Hippocampal formation (tissue), 2 donors: ENCODE measurements at regions not wholly inside any gene's neighbourhood (a gene's known extent, or its start where the extent isn't known, plus 50 kb on each side); places are given as distances from the start of the nearest gene placed in this dataset.
A peak's percentile ranks its signal among the peaks of the same experiment; 100 is the strongest.

Source experiments
- DNase-seq, 2 donors: peaks; one replicate each; lab custom pipeline; 2025; lab: John Stamatoyannopoulos, UW

DNA sequence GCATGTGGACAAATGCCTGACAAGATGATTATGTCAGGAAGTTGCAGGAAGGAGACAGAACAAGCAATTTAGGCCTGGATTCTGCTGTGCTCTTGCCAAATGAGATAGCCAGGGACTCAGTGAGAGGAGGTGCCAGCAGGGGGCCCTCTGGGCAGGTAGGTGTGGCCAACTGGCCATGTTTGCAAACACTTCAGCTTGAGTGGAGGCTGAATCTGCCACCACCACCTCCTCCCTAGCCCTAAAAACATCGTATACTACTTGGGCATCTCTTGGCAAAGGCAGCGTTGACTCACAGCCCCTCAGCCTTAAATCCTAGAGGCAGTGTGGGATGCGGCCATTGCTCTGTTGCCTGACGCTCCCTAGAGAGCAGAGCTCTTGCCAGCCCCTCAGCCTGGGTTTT lies 95.1 kb upstream of the PLET1 start:
- DNase-seq = no peak

DNA sequence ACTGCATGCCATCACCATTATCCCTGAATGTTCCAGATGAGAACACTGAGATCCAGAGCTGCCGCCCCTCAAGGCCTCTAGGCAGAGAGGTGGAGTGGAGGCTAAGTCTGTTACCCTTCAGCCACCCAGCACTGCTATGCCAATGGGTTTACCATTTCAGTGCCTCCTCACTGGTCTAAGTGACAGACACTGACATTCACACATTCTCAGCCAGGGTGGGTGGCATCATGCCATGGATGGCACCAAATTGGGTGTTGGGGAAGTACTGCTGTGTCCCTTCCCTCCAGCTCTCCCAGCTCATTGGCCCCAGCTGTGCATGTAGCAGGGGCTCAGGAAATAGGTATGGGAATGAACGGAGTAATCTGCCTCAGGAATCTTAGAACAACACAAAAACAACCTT lies 96.8 kb upstream of the PLET1 start:
- no peak for DNase-seq

DNA sequence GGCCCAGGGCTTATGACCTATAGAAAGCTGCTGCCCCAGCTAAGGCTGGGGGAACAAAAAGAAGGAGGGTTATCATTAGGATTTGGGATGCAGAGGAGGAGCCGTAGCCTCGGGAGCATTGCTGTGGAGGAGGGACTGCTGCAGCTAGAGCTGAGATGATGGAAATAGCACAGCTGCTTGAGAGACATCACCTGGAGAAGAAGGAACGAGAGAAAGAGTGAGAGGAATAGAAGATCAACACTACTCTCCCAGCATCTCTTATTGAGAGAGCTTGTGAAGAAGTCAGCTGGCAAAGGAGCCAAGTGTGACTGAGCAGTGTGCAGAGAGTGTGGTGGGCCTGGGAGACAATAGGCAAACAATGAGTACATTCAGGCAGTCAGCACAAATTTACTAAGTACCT lies 100.7 kb upstream of the PLET1 start:
- no peak for DNase-seq

DNA sequence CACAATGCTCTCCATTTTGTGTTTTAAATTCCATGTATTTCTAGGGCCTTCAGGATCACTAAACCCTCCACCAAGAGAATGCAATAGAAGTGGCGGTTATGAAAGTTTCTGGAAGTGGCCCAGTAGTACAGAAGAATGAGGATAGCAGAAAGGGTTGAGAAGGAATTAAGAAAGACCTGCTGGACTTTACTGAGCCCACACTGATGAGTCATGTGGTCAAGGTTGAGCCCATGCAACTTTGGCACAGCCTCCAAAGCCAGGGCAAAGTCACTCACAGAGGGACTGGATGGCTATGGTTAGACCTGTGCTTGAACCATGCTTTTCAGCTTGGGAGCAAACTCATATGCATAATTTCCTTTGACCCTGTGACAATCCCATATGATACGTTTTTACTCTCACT lies 102.9 kb upstream of the PLET1 start:
- no peak for DNase-seq

DNA sequence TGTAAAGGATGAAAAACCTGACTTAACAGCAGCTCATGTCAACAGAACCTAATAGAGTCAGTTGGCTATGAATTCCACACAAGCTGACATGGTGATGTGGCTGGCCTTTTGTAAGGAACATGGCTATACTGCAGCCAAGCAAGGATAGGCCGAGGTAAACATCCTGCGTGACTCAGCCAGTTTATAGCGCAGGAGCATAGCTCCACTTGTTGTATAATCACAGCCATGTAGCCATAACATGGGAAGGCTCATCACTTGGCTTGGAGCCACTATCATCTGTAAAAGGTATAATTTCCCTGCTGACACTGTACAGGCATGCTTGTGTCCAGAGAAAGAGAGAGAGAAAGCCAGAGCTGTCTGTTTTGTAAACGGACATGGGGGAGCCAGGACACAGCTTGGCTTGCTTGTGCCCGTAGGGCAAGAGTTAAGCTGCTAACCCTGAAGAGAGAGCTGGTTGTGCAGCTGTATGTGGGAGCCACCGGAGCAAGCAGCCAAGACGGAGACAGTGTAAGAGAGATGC lies 104.4 kb upstream of the PLET1 start:
- DNase-seq = no peak

DNA sequence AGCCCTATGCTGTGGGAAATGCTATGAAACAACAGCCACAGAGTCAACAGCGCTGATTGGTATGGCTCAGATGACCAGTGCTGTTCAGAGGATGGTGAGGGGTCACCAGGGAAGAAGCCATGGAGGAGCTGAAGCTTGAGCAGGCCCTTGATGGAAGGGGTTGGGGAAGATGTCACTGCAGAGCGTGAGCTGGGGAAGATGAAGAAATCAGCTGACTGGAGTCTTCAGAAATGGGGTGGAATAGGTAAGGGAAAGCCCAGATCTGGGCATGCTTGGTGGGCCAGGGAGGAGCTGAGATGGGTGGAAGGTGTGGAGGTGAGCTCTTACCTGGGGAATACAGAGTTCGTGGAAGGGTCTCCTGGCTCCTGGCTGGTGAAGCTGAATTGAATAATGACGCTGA lies 105.4 kb upstream of the PLET1 start:
- no peak for DNase-seq

DNA sequence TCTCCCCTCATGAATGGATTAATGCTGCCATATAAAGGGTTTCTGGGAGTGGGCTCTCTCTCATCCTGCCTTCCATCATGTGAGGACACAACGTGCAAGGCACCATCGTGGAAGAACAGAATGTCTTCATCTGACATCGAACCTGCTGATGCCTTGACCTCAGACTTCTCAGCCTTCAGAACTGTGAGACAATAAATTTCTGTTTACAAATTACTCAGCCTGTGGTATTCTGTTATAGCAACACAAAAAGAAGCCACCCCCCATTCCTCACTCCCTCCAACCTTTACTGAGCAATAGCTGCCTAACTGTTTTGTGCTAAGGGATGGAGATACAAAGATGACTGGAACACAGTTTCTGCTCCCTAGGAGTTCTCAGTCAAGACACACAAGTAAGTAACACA lies 106.1 kb upstream of the PLET1 start:
- DNase-seq = no peak

DNA sequence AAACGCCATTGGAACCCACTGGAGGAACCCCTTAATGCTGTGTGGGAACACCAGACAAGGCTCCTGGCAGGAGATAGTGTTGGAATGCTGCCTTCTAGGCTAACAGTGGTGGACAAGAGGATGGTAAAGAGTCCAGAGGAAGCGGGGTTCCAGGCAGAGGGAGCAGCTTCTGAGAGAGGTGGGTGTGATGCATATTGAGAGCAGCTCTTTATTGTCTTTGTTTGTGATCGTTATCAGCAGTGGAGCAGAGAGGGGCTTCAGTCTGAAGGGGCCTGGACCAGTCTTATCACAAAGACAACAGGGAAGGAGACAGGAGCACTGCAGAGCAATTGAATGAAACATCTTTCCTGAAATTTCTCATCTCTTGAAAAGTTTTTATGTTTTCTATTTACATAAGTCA lies 106.8 kb upstream of the PLET1 start:
- no peak for DNase-seq

DNA sequence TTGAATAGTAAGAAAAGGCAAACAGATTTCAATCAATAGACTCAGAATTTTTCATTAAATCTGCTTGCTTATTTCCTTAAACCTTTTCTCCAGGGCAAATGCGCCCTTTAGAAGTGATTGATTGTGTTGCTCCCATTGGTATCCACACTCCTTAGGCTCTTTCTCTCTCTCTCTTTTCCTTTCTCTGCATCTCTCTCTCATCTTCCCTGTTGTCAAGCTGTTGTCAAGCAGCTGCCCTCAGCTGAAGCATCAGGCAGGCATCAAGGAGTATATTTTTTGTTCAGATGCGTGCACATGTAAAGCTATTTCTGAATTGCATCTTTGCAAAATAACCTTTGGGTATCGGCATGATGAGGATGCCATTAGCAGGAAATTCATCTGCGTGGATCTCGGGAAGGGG lies 107.2 kb upstream of the PLET1 start:
- no peak for DNase-seq

DNA sequence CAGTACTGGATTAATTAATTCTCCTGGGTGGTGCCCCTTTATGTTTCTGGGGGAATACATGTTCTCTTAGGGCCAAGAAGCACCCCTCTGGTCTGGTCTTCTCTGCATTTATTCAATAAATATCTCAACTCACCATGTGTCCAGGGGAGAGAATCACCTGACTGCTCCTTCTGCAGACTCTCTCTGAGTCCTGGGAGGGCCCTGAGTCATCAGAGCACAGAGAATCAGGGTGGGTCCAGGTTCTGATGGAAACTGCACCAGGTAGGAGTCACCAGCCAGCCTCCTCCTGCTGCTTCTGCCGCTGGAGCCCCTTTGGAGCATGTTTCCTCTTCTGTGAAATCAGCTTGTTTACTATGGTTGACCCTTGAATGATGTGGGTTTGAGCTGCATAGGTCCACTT lies 107.7 kb upstream of the PLET1 start:
- DNase-seq = no peak

DNA sequence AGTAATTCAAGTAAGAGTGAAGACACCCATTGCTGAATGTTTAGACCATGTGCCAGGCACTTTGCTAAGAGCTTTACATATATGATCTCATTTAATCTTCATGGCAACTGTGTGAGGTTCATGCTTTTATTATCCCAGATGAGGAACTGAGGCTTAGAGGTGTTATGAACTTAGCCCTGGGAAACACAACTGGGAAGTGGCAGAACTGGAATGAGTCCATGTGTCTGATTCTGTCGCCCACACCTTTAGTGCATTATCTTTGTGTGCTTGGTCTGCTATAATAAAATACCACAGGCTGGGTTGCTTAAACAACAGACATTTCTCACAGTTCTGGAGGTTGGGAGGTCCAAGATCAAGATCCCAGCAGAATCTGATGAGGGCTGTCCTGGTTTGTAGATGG lies 108.7 kb upstream of the PLET1 start:
- DNase-seq = no peak

DNA sequence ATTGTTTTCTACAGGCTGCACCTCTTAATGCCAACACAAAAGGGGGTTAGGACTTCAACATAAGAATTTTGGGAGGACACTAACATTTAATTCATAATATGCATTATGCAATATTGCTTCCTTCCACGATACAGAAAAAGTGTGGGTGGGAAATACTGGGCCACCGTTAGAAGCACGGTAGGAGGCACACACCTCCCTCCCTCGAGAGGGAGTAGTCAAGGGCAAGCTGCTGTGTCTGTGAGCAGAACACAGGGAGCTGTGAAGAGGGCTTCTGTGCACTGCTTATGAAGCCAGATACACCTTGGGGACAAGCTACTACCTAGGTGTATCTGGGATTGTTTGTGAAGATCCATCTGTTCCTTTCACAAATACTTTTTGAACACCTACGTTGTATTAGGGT lies 109.3 kb upstream of the PLET1 start:
- DNase-seq = no peak

DNA sequence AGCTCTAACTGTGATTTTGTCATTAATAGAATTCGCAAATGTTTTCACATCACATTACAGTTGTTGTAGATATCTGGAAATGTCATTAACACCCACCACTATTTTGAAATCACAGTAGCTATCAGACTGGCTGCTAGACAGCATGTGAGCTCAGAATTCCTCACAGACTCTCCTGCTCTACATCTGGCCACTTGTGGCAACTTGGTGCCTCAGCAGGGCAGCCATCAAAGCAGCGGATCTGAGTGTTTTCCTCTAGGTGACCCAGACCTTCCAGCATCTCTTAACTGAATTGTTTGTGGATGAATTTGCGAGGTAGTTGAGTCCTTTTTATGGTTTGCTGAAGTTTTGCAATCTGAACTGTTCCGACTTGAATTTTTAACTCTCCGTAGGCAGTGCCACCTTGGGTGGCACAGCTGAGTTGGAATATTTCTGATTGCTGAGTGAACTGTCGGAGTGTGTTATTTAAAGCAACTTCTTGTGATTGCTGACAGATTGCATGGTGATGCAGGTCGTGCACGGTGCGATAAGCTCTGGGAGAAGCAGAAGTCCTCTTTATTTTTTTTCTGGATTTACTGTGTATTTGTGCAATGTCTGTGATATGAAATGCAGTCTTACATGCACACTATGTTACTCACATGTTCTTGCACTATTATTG lies 114.0 kb upstream of the PLET1 start:
- DNase-seq = no peak

DNA sequence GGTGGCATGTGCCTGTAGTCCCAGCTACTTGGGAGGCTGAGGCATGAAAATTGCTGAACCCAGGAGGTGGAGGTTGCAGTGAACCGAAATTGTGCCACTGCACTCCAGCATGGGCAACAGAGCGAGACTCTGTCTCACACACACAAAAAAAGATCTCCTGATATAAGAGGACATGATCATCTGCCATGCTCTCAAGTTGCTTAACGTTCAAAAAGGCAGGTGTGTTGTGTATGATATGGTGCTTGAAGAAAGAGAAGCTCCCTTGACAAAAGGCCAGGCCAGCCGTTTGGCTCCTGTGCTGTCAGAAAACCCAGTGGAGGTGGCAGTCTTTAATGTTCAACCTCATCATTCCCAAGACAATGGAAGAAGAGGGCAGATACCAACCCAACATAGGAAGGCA lies 117.3 kb upstream of the PLET1 start:
- no peak for DNase-seq

DNA sequence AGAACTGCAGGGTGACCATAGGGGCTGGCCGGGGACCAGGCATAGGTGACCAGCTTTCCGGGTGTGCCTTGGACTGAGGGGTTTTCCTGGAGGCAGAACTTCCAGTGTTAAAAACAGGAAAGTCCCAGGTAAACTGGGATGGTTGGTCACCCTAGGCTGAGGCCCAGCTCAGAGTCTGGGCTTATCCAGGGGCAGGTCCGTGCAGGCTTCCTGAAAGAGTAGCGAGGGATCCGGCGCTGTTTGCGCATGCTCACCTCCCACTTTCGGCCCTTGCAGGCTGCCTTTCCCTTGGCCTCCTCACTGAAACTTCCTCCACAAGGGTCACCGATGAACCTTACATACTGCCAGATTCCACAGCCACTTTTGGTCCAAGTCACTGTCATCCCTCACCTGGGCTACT lies 119.8 kb upstream of the PLET1 start:
- no peak for DNase-seq

DNA sequence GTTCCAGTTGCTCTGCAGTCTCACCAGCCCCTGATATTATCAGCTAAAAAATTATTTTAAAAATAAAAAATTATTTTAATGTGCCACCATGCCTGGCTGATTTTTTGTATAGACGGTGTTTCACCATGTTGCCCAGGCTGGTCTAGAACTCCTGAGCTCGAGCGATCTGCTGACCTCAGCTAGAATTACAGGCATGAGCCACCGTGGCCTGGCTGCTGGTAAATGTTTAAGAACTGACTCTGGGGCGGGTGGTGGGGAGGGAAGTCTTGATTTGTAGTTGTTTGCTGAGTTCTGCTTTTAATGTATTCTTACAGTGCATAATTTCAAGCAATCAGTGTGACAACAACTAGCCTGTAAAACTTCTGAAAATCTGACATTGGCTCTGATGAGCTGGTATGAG lies 120.9 kb upstream of the PLET1 start:
- DNase-seq = no peak

DNA sequence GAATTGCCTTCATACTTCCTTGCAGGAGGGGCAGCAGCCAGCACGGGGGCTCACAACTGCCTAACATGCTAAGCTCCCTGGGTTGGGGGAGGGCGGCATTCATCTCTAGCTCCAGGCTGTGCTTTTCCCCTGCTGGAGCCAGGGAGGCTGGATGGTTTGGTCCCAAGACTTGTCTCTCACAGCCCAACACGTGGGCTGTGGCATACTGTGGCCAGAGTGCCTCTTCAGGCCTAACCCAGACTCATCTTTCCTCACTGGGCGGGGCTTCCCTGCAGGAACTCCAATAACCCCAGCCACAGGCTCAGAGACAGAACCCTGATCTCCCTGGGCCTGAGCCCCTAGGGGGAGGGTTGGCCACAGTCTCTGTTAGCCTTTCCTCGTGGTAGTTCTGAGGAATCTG lies 121.9 kb upstream of the PLET1 start:
- DNase-seq = no peak

DNA sequence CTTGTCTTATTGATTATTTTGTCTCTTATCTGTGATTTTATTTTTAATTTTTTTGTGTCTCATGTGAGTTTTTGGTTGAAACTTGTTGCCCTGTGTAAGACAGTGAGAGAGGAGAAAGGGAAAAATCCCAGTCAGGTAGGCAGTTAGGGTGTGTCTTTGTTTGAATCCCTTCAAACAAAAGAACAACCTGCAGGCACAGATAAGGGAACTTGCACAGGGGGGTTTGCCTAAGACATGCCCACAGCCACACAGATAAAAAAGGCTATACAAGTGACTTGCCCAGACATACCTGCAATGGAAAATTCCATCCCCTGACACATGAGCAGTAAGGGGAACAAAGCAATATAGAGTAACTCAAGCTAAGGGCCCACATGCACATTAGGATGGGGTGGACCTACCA lies 127.8 kb upstream of the PLET1 start:
- DNase-seq = no peak

DNA sequence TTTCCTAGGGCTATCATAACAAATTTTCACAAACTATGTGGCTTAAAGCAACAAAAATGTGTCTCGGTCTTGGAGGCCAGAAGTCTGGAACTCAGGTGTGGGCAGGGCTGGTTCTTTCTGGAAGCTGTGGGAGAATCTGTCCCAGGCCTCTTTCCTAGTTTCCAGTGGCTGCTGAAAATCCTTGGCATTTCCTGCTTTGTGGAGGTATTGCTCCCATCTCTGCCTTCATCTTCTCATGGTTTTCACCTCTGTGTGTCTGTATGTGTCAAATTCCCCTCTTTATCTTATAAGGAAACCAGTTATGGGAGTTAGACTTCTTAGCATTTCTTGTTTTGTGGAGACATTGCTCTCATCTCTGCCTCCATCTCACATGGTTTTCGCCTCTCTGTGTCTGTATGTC lies 130.4 kb upstream of the PLET1 start:
- no peak for DNase-seq

DNA sequence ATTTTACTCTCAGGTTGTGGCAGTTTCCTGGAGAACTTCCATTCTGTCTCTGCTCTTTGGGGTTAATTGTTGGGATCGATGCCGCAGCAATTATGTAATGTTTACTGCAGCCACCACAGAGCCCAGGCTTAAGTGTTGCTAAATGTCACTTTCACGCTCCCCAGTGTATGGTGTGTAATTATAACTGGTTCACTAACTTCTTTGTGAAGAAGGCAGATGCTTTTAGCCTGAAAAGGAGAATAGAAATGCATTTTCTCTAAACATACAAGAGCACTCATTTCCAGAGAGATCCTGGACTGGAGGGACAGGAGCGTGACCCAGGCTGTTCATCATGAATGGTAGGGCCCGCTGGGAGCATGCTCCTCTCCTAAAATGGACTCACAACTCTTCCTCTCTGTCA lies 132.2 kb upstream of the PLET1 start:
- DNase-seq = no peak

DNA sequence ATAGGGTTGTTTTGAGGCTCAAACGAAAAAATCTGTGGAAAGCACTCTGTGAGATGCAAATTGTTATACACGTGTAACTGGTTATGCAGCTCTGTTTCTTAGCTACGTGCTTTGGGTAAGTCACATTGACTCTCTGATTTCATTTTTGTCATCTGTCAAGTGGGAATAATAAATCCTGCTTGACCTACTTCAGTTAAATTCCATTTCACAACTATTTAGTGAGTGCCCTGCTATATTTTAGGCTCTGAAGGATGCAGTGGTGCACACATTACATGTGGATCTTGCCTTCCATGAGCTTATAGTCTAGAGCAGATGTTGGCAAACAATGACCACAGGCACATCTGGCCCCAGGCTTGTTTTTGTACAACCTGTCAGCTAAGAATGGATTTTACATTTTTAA lies 133.6 kb upstream of the PLET1 start:
- DNase-seq = no peak

DNA sequence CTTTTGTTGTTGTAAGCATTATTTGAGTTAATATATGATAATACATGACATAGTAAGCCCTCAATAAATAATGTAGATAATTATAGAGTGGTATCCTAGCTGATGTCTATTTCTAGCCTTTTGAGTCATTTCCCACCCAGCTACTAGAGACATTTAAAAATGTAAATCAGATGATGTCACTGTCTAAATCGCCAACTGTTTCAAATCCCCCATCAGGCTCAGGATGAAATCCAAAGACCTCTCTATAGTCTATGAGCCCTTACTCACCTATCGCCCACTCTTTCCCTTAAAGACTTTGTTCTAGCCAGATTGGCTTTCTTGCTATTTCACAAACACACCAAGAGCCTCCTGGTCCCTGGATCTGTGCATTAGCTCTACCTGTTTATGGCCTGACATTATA lies 135.4 kb upstream of the PLET1 start:
- DNase-seq = no peak

DNA sequence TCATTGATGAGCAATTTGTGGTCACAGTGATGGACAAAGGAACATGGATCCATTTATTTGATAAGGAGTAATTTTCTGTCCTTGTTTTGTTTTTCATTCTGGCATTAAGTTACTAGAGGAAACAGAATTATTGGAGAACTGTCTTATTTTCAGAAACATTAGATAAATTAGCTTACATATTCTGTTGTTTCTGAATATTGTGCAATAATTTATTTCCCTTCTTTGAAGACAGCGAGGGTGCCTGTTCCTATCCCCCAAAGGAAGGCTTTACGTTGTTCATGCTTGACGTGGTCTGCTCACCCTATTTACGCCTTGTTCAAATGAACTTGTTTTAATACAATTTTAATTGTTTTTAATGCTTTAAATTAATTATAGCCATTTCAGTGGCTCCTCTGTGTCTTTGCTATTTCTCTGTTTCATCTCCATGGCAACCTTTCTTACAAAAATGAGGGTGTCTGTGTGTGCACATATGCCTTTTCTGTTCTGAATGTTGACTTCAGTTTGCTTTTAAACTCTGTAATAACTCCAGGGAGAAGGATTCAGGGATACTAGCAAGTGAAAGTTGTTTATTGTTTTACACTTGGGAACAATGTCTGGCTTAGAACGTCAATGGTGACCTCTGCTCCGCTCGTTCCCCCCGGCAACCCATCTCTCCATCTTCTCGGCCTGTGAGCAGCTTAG lies 138.3 kb upstream of the PLET1 start:
- DNase-seq = peak in 1 of 2 donors; percentile 1

DNA sequence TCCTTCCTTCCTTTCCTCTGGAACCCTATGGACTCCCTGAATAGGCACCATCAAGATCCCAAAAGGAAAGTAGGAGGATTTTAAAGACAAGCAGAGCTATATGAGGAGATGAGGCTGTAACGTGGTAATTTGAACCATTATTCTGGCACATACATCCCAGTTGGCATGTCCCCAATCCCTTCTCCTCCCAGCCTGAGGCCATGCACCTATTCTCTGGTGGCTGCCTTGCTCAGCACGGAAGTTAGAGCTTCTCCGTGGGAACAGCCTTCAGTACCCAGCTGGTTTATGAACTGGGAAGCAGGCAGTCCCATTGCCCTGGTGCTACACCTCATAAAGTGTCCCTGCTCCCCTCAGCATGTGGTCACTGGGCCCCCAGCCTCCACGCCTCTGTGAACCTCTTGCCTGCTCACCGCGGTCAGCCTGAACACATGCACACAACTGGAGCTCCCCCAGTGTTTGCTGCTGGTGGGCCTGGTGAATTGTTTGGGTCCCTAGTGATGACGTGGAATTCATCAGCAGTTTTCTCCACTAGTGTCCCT lies 139.9 kb upstream of the PLET1 start:
- no peak for DNase-seq
